Suprapubic skin (tissue), 4 donors: ENCODE measurements at regions not wholly inside any gene's neighbourhood (a gene's known extent, or its start where the extent isn't known, plus 50 kb on each side); places are given as distances from the start of the nearest gene placed in this dataset.

Source experiments
- DNase-seq, 2 donors: peaks; one replicate each; pipeline ENCODE4 v3.0.0-alpha.2; 2019; ENCODE audit warnings: low spot score in 2 of 2
- H3K27ac ChIP-seq: fragments of 200-600 bp; sonication (generic); one replicate; pipeline ENCODE4 v1.5.1; 2019
- H3K27me3 ChIP-seq: fragments of 200-600 bp; sonication (generic); one replicate; pipeline ENCODE4 v1.5.1; 2019
- H3K36me3 ChIP-seq: fragments of 200-600 bp; sonication (generic); one replicate; pipeline ENCODE4 v1.5.1; 2019
- H3K4me1 ChIP-seq: fragments of 200-600 bp; sonication (generic); one replicate; pipeline ENCODE4 v1.5.1; 2019
- H3K4me3 ChIP-seq: fragments of 200-600 bp; sonication (generic); one replicate; pipeline ENCODE4 v1.5.1; 2019; ENCODE audit warnings: mild to moderate bottlenecking
- H3K9me3 ChIP-seq: fragments of 200-600 bp; sonication (generic); one replicate; pipeline ENCODE4 v1.5.1; 2019
- CTCF ChIP-seq, 2 donors: fragments of 200-600 bp in 1 of 2; fragments of 450-650 bp in 1 of 2; sonication (generic) in 1 of 2; IDR thresholded peaks; one replicate each; pipeline ENCODE4 v1.5.1; 2016 to 2019; ENCODE audit warnings: antibody characterized with exemption in 2 of 2, mild to moderate bottlenecking in 1 of 2, moderate library complexity in 1 of 2
- EP300 ChIP-seq: sonication (generic); formaldehyde crosslinking; IDR thresholded peaks from one replicate; pipeline ENCODE4 v1.6.1; 2017; ENCODE audit warnings: antibody characterized with exemption
- POLR2A ChIP-seq, 2 donors: fragments of 450-650 bp; IDR thresholded peaks; one replicate each; pipeline ENCODE4 v1.6.1; 2017; ENCODE audit warnings: antibody characterized with exemption in 2 of 2, mild to moderate bottlenecking in 2 of 2, moderate library complexity in 2 of 2
- POLR2AphosphoS5 ChIP-seq, 3 donors: sonication (generic); formaldehyde crosslinking; IDR thresholded peaks; one replicate each; pipeline ENCODE4 v1.6.1; 2017; ENCODE audit warnings: antibody characterized with exemption in 3 of 3
- WGBS: methylation state at CpG from one replicate; pipeline ENCODE4 v1.1.5; 2018; 5-methylcytosine and 5-hydroxymethylcytosine counted together

- H3K9me3 ChIP-seq = no peaks in the 10 kb centered on the region
- H3K4me1 ChIP-seq = no peaks in the 10 kb centered on the region
- no peak for DNase-seq
- no peaks in the 10 kb centered on the region for H3K27me3 ChIP-seq
- H3K36me3 ChIP-seq = no peaks in the 10 kb centered on the region
- H3K4me3 ChIP-seq = no peak overlapping the region
- TF ChIP-seq CTCF (IDR thresholded peaks at IDR 0.05) (no peak), POLR2A (IDR thresholded peaks at IDR 0.05) (no peak), POLR2AphosphoS5 (IDR thresholded peaks at IDR 0.05) (no peak), EP300 (no peak)
- no peak overlapping the region for H3K27ac ChIP-seq
- WGBS = 90% methylated on average over 5 of the region's 5 CpGs
Measured at GRCh38 chr5:23400951-23401350, 106.5 kb upstream of the PRDM9 start.

- H3K4me3 ChIP-seq = no peak overlapping the region
- TF ChIP-seq EP300 (no peak), CTCF (IDR thresholded peaks at IDR 0.05) (no peak), POLR2AphosphoS5 (IDR thresholded peaks at IDR 0.05) (no peak), POLR2A (IDR thresholded peaks at IDR 0.05) (no peak)
- no peaks in the 10 kb centered on the region for H3K27me3 ChIP-seq
- H3K4me1 ChIP-seq = no peaks in the 10 kb centered on the region
- no peak for DNase-seq
- no peak overlapping the region for H3K27ac ChIP-seq
- WGBS = 62% methylated on average over 2 of the region's 2 CpGs
- H3K9me3 ChIP-seq = no peaks in the 10 kb centered on the region
- no peaks in the 10 kb centered on the region for H3K36me3 ChIP-seq
Measured at GRCh38 chr5:23396346-23396745, 111.1 kb upstream of the PRDM9 start.

- Histone ChIP-seq H3K9me3 (no peaks in the 10 kb centered on the region), H3K27ac (no peak overlapping the region), H3K36me3 (no peaks in the 10 kb centered on the region), H3K4me1 (no peaks in the 10 kb centered on the region), H3K4me3 (no peak overlapping the region), H3K27me3 (no peaks in the 10 kb centered on the region)
- no peak for DNase-seq
- 76% methylated on average over 4 of the region's 4 CpGs for WGBS
- no peak for TF ChIP-seq POLR2AphosphoS5 (IDR thresholded peaks at IDR 0.05)
- no peak for TF ChIP-seq EP300
- TF ChIP-seq CTCF (IDR thresholded peaks at IDR 0.05) = no peak
- no peak for TF ChIP-seq POLR2A (IDR thresholded peaks at IDR 0.05)
Measured at GRCh38 chr5:23389291-23390101, 117.9 kb upstream of the PRDM9 start.

GRCh38 chr5:23385036-23385435 lies 122.4 kb upstream of the PRDM9 start:
- H3K4me1 ChIP-seq = no peaks in the 10 kb centered on the region
- no peak overlapping the region for H3K4me3 ChIP-seq
- DNase-seq = no peak
- H3K27ac ChIP-seq = no peak overlapping the region
- H3K36me3 ChIP-seq = no peaks in the 10 kb centered on the region
- no peaks in the 10 kb centered on the region for H3K9me3 ChIP-seq
- WGBS = 65% methylated on average over 1 of the region's 1 CpG
- H3K27me3 ChIP-seq = no peaks in the 10 kb centered on the region
- no peak for TF ChIP-seq POLR2A (IDR thresholded peaks at IDR 0.05)
- no peak for TF ChIP-seq POLR2AphosphoS5 (IDR thresholded peaks at IDR 0.05)
- no peak for TF ChIP-seq EP300
- TF ChIP-seq CTCF (IDR thresholded peaks at IDR 0.05) = no peak

GRCh38 chr5:23372177-23372576 lies 135.2 kb upstream of the PRDM9 start:
- Histone ChIP-seq H3K9me3 (no peaks in the 10 kb centered on the region), H3K27ac (no peak overlapping the region), H3K27me3 (no peaks in the 10 kb centered on the region), H3K36me3 (no peaks in the 10 kb centered on the region), H3K4me3 (no peak overlapping the region), H3K4me1 (no peaks in the 10 kb centered on the region)
- TF ChIP-seq POLR2A (IDR thresholded peaks at IDR 0.05) (no peak), POLR2AphosphoS5 (IDR thresholded peaks at IDR 0.05) (no peak), EP300 (no peak), CTCF (IDR thresholded peaks at IDR 0.05) (no peak)
- DNase-seq = no peak
